ENCODE measurements at regions not wholly inside any gene's neighbourhood (a gene's known extent, or its start where the extent isn't known, plus 50 kb on each side); places are given as distances from the start of the nearest gene placed in this dataset.
A peak's percentile ranks its signal among the peaks of the same experiment; 100 is the strongest.

GRCh38 chr4:114527170-114527569 lies 71.4 kb upstream of the UGT8 start:
- no peak overlapping the region for H3K4me2 ChIP-seq (ENCODE audit: insufficient read depth in 1 of 2, low read depth in 2 of 2, low read length in 2 of 2)
- H3K79me2 ChIP-seq (ENCODE audit: control insufficient read depth in 1 of 2, insufficient read depth in 2 of 2, low read length in 2 of 2) = no peaks in the 10 kb centered on the region
- no peaks in the 10 kb centered on the region for H3K79me1 ChIP-seq (ENCODE audit: low read depth, low read length)
- DNase-seq (ENCODE audit: low read depth in 1 of 2, low spot score in 2 of 2) (no peak), FAIRE-seq (no peak)
- H3K9ac ChIP-seq (replicated peaks in 1 of 4; ENCODE audit: extremely low read depth in 1 of 4, low read depth in 3 of 4, low read length in 3 of 4) = no peak overlapping the region
- H3K23ac ChIP-seq (ENCODE audit: insufficient read length) = no peak overlapping the region
- H3K36me3 ChIP-seq (ENCODE audit: control insufficient read depth in 2 of 4, insufficient read depth in 4 of 4, low read length in 3 of 4) = no peaks in the 10 kb centered on the region
- no peak overlapping the region for H2AK5ac ChIP-seq (ENCODE audit: low read depth, low read length)
- no peaks in the 10 kb centered on the region for H3K4me1 ChIP-seq (replicated peaks in 1 of 4; ENCODE audit: control insufficient read depth in 3 of 4, insufficient read depth in 4 of 4, low read length in 3 of 4)
- no peak overlapping the region for H4K8ac ChIP-seq (ENCODE audit: extremely low read depth, insufficient read depth, low read length)
- no peaks in the 10 kb centered on the region for H3K9me3 ChIP-seq (ENCODE audit: insufficient read depth in 2 of 2, low read depth in 1 of 2, low read length in 1 of 2)
- no peak overlapping the region for H2BK120ac ChIP-seq (replicated peaks; ENCODE audit: low read depth, low read length)
- H2BK15ac ChIP-seq (ENCODE audit: low read length) = no peak overlapping the region
- H4K20me1 ChIP-seq (replicated peaks in 1 of 2; ENCODE audit: control insufficient read depth in 1 of 2, insufficient read depth in 2 of 2, low read length in 2 of 2) = no peaks in the 10 kb centered on the region
- H3K14ac ChIP-seq (ENCODE audit: insufficient read length) = no peak overlapping the region
- 0 out of 2 replicates have a peak overlapping the region, but pooled peaks have one; percentile 39 for H2AFZ ChIP-seq (ENCODE audit: low read length)
- H3K56ac ChIP-seq (replicated peaks; ENCODE audit: insufficient read length, low read depth, low read length) = no peak overlapping the region
- H4K5ac ChIP-seq (ENCODE audit: insufficient read length, low read depth, low read length) = no peak overlapping the region
- H3K18ac ChIP-seq (ENCODE audit: extremely low read depth, low read length) = no peak overlapping the region
- no peak overlapping the region for H4K91ac ChIP-seq (replicated peaks; ENCODE audit: insufficient read length, low read length)
- no peaks in the 10 kb centered on the region for H3K23me2 ChIP-seq (ENCODE audit: low read depth, low read length)
- H2BK5ac ChIP-seq (ENCODE audit: low read depth, low read length) = no peak overlapping the region
- POLR2A ChIA-PET (ENCODE audit: partially characterized antibody) = no interaction called here
- H3K4me3 ChIP-seq (ENCODE audit: extremely low read depth in 1 of 4, insufficient read depth in 2 of 4, low read depth in 3 of 4, low read length in 4 of 4) = no peak overlapping the region
- WGBS, 2 experiments (ENCODE audit: extremely low coverage in 1 of 2, insufficient coverage in 1 of 2, insufficient read length in 1 of 2, insufficient replicate concordance in 2 of 2, low coverage in 1 of 2, low lambda C conversion rate in 2 of 2, missing lambda C conversion rate in 1 of 2) = 84% methylated on average over 1 of the region's 1 CpG; no CpG with 5 or more reads in 1 of the 2 experiments
- no peaks in the 10 kb centered on the region for H3K27me3 ChIP-seq (replicated peaks in 1 of 4; ENCODE audit: control insufficient read depth in 3 of 4, extremely low read depth in 1 of 4, insufficient read depth in 3 of 4, low read length in 3 of 4)
- H3K4ac ChIP-seq (replicated peaks; ENCODE audit: insufficient read length, low read depth, low read length) = no peak overlapping the region
- no peak overlapping the region for H2BK20ac ChIP-seq (ENCODE audit: low read length)
- H2BK12ac ChIP-seq (ENCODE audit: low read depth, low read length) = no peak overlapping the region
- CTCF ChIA-PET (ENCODE audit: partially characterized antibody) = no interaction called here
- no peak overlapping the region for H3K27ac ChIP-seq (ENCODE audit: low read depth, low read length)
- TF ChIP-seq SP1 (IDR thresholded peaks at IDR 0.05; ENCODE audit: low read depth, low read length) (no peak), JUND (IDR thresholded peaks at IDR 0.05; ENCODE audit: low read length) (no peak), HDAC2 (IDR thresholded peaks at IDR 0.05; ENCODE audit: borderline replicate concordance in 1 of 2, low read depth in 2 of 2, low read length in 2 of 2) (no peak), YY1 (IDR thresholded peaks at IDR 0.05; ENCODE audit: low read depth, low read length) (no peak), GABPA (IDR thresholded peaks at IDR 0.05; ENCODE audit: borderline replicate concordance, insufficient read depth, low read length) (no peak), EGR1 (IDR thresholded peaks at IDR 0.05; ENCODE audit: borderline replicate concordance, low read depth, low read length) (no peak), KDM1A (IDR thresholded peaks at IDR 0.05; ENCODE audit: borderline replicate concordance, low read length) (no peak), POLR2AphosphoS5 (IDR thresholded peaks at IDR 0.05; ENCODE audit: low read depth, low read length) (no peak), TAF1 (IDR thresholded peaks at IDR 0.05; ENCODE audit: low read depth, low read length) (no peak), TEAD4 (IDR thresholded peaks at IDR 0.05; ENCODE audit: low read depth, low read length) (no peak), NRF1 (IDR thresholded peaks at IDR 0.05; ENCODE audit: low read depth, low read length) (no peak), TBP (IDR thresholded peaks at IDR 0.05; ENCODE audit: low read depth, low read length) (no peak), ASH2L (IDR thresholded peaks at IDR 0.05; ENCODE audit: low read length) (no peak), SIRT6 (IDR thresholded peaks at IDR 0.05; ENCODE audit: low read length) (no peak), CTBP2 (IDR thresholded peaks at IDR 0.05; ENCODE audit: borderline replicate concordance, insufficient read depth, insufficient read length, low read length) (no peak)
- TF ChIP-seq, protein P1, sequence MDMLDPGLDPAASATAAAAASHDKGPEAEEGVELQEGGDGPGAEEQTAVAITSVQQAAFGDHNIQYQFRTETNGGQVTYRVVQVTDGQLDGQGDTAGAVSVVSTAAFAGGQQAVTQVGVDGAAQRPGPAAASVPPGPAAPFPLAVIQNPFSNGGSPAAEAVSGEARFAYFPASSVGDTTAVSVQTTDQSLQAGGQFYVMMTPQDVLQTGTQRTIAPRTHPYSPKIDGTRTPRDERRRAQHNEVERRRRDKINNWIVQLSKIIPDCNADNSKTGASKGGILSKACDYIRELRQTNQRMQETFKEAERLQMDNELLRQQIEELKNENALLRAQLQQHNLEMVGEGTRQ (IDR thresholded peaks at IDR 0.05; ENCODE audit: low read length) = no peak

Measured in H1 (cell line).